Colonic mucosa (tissue), 4 donors: ENCODE measurements at regions not wholly inside any gene's neighbourhood (a gene's known extent, or its start where the extent isn't known, plus 50 kb on each side); places are given as distances from the start of the nearest gene placed in this dataset.

ENCODE experiments used
- DNase-seq: peaks from one replicate; pipeline ENCODE4 v3.0.0-alpha.2; 2020
- H3K27ac ChIP-seq: fragments of 200-600 bp; one replicate; pipeline ENCODE4 v1.8.0; 2021
- H3K27me3 ChIP-seq: fragments of 200-600 bp; one replicate; pipeline ENCODE4 v1.8.0; 2021
- H3K36me3 ChIP-seq: fragments of 200-600 bp; one replicate; pipeline ENCODE4 v1.8.0; 2021
- H3K4me1 ChIP-seq: fragments of 200-600 bp; one replicate; pipeline ENCODE4 v1.8.0; 2021; ENCODE audit warnings: mild to moderate bottlenecking
- H3K4me3 ChIP-seq: fragments of 200-600 bp; one replicate; pipeline ENCODE4 v1.8.0; 2021
- H3K9ac ChIP-seq, 2 donors: one replicate each; pipeline ENCODE4 v1.7.0; 2013; ENCODE audit warnings: control low read depth in 2 of 2, low read depth in 2 of 2, low read length in 2 of 2
- H3K9me3 ChIP-seq: fragments of 200-600 bp; one replicate; pipeline ENCODE4 v1.8.0; 2021
- intact Hi-C: fragments of 100-400 bp; cut with DNase I; formaldehyde crosslinking; loops from one replicate; pipeline ENCODE4 v1.14.1; 2022
- TF ChIP-seq, protein P1 (sequence below): fragments of 200-600 bp; IDR thresholded peaks from one replicate; pipeline ENCODE4 v1.8.0; 2022; ENCODE audit warnings: antibody characterized with exemption, mild to moderate bottlenecking
- donor health status: healthy.
- donor health status: DM: no; HTN: no; CAD: no.
- donor health status: DM: no; HTN: no; CAD: no.

GRCh38 chr1:81699234-81699633, 101.5 kb upstream of the ADGRL2 start:
- intact Hi-C loops: no loop called here
- H3K36me3 ChIP-seq: no peaks in the 10 kb centered on the region
- no peak overlapping the region for H3K9ac ChIP-seq
- no peaks in the 10 kb centered on the region for H3K4me1 ChIP-seq
- TF ChIP-seq, protein P1, sequence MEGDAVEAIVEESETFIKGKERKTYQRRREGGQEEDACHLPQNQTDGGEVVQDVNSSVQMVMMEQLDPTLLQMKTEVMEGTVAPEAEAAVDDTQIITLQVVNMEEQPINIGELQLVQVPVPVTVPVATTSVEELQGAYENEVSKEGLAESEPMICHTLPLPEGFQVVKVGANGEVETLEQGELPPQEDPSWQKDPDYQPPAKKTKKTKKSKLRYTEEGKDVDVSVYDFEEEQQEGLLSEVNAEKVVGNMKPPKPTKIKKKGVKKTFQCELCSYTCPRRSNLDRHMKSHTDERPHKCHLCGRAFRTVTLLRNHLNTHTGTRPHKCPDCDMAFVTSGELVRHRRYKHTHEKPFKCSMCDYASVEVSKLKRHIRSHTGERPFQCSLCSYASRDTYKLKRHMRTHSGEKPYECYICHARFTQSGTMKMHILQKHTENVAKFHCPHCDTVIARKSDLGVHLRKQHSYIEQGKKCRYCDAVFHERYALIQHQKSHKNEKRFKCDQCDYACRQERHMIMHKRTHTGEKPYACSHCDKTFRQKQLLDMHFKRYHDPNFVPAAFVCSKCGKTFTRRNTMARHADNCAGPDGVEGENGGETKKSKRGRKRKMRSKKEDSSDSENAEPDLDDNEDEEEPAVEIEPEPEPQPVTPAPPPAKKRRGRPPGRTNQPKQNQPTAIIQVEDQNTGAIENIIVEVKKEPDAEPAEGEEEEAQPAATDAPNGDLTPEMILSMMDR: no peak
- no peaks in the 10 kb centered on the region for H3K27me3 ChIP-seq
- H3K9me3 ChIP-seq: no peaks in the 10 kb centered on the region
- H3K4me3 ChIP-seq: no peak overlapping the region
- no peak for DNase-seq
- no peak overlapping the region for H3K27ac ChIP-seq

- Histone ChIP-seq H3K4me1 (no peaks in the 10 kb centered on the region), H3K4me3 (no peak overlapping the region), H3K36me3 (no peaks in the 10 kb centered on the region), H3K27ac (no peak overlapping the region), H3K9me3 (no peaks in the 10 kb centered on the region), H3K9ac (no peak overlapping the region), H3K27me3 (no peaks in the 10 kb centered on the region)
- no peak for DNase-seq
- intact Hi-C loops: no loop called here
- TF ChIP-seq, protein P1: no peak
Measured at GRCh38 chr1:81695741-81696140, 105.0 kb upstream of the ADGRL2 start.

DNA sequence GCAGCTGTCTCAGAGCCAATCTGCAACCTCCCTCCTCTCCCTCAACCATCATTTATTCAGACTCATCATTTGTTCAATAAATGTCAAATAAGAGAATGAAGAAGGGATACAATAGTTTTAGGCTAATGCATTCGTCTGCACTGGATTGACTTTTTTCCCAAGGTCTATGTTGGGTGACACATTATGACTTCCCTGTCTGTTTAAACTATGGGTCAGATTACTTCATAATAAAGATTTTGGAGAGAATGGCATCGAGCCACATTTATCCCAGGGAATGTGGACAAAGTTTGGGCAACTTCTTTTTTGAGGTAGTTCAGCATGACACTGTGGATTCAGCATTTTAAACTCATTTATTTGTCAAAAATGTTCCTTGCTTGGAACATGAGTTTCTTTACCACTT, 107.4 kb upstream of the ADGRL2 start:
- H3K27ac ChIP-seq: no peak overlapping the region
- no peaks in the 10 kb centered on the region for H3K4me1 ChIP-seq
- intact Hi-C loops: no loop called here
- no peaks in the 10 kb centered on the region for H3K36me3 ChIP-seq
- TF ChIP-seq, protein P1: no peak
- no peaks in the 10 kb centered on the region for H3K9me3 ChIP-seq
- no peak overlapping the region for H3K4me3 ChIP-seq
- no peak for DNase-seq
- no peak overlapping the region for H3K9ac ChIP-seq
- no peaks in the 10 kb centered on the region for H3K27me3 ChIP-seq

- Histone ChIP-seq H3K9me3 (no peaks in the 10 kb centered on the region), H3K4me1 (no peaks in the 10 kb centered on the region), H3K4me3 (no peak overlapping the region), H3K27ac (no peak overlapping the region), H3K27me3 (no peaks in the 10 kb centered on the region), H3K36me3 (no peaks in the 10 kb centered on the region), H3K9ac (no peak overlapping the region)
- TF ChIP-seq, protein P1: no peak
- intact Hi-C loops: no loop called here
- DNase-seq: no peak
Measured at GRCh38 chr1:81690676-81691453, 109.9 kb upstream of the ADGRL2 start.

GRCh38 chr1:81689531-81689941, 111.2 kb upstream of the ADGRL2 start:
- Histone ChIP-seq H3K27me3 (no peaks in the 10 kb centered on the region), H3K9ac (no peak overlapping the region), H3K27ac (no peak overlapping the region), H3K9me3 (no peaks in the 10 kb centered on the region), H3K4me1 (no peaks in the 10 kb centered on the region), H3K36me3 (no peaks in the 10 kb centered on the region), H3K4me3 (no peak overlapping the region)
- intact Hi-C loops: no loop called here
- TF ChIP-seq, protein P1: no peak
- DNase-seq: no peak
